ENCODE measurements at regions not wholly inside any gene's neighbourhood (a gene's known extent, or its start where the extent isn't known, plus 50 kb on each side); places are given as distances from the start of the nearest gene placed in this dataset.
"Not testable (repeated sequence)": the region's sequence is repeated elsewhere in the genome, so short reads cannot be mapped to it uniquely, and the experiment has no call there.

DNA sequence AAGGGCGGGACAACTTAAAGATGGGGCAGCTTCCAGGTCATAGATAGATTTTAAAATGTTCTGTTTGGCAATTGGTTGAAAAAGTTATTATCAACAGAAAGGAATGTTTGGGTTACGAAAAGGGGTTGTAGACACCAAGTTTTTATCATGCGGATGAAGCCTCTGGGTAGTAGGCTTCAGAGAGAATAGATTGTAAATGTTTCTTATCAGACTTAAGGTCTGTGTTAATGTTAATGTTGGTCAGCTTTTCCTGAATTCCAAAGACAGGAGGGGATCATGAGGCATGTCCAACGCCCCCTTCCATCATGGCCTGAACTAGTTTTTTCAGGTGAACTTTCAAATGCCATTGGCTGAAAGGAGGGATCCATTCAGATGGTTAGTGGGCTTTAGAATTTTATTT, 84.2 kb upstream of the KIF5B start:
- H3K36me3 ChIP-seq (ENCODE audit: control insufficient read depth, insufficient read depth, low read length, severe bottlenecking), result no peaks in the 10 kb centered on the region
- no peak overlapping the region for H3K9ac ChIP-seq (ENCODE audit: low read length)
- peaks cover 31% of the 10 kb centered on the region for H3K4me1 ChIP-seq (ENCODE audit: control insufficient read depth, insufficient read depth, low read length)

DNA sequence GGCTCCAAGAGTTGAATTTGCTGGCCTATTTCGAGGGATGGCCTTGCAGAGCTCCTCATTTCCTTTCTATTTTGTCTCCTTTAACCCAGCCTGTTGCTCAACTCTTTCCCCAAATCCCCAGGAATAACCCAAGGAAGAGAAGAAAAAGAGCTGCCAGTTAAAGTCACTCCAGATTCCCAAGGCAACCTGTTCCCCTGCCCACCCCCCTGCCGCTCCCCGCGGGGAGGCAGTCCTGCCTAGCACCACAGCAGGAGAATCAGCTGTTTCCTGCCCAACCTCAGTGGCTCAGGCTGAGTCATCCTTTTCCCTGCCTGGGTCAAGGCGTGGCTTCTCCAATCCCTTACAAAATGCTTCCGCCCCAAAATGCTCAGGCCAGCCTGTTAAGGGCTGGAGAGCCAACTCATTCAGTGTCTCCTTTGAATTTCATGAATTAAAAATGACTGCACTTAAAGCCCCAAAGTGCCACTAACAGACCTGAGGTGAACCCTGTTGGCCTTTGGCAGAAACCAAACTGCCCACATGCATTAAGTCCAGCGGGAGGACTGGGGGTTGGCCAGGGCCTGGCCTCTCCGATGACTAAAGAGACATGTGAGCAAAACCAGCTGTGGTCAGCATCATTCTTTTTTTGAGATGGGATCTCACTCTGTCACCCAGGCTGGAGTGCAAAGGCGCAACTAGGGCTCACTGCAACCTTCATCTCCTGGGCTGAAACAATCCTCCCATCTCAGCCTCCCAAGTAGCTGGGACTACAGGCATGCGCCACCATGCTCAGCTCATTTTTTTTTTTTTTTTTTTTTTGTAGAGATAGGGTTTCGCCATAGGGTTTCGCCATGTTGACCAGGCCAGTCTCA, 83.2 kb upstream of the KIF5B start:
- peak overlapping the region; percentile 59 for H3K9ac ChIP-seq (ENCODE audit: low read length)
- peak; percentile 95 for DNase-seq (ENCODE audit: low read depth)
- no peaks in the 10 kb centered on the region for H3K27me3 ChIP-seq (replicated peaks; ENCODE audit: control insufficient read depth, insufficient read depth, low read length)
- H3K9me3 ChIP-seq (ENCODE audit: control insufficient read depth, low read length), result no peaks in the 10 kb centered on the region
- no peaks in the 10 kb centered on the region for H3K36me3 ChIP-seq (ENCODE audit: control insufficient read depth, insufficient read depth, low read length, severe bottlenecking)
- H3K4me3 ChIP-seq (ENCODE audit: low read length), result peak overlapping the region; percentile 35
- peaks cover 31% of the 10 kb centered on the region for H3K4me1 ChIP-seq (ENCODE audit: control insufficient read depth, insufficient read depth, low read length)

More for the DNA sequence above, 84.2 kb upstream of the KIF5B start:
- DNase-seq (ENCODE audit: low read depth), result no peak
- H3K4me3 ChIP-seq (ENCODE audit: low read length), result no peak overlapping the region
- H3K9me3 ChIP-seq (ENCODE audit: control insufficient read depth, low read length), result no peaks in the 10 kb centered on the region
- H3K27me3 ChIP-seq (replicated peaks; ENCODE audit: control insufficient read depth, insufficient read depth, low read length), result no peaks in the 10 kb centered on the region

DNA sequence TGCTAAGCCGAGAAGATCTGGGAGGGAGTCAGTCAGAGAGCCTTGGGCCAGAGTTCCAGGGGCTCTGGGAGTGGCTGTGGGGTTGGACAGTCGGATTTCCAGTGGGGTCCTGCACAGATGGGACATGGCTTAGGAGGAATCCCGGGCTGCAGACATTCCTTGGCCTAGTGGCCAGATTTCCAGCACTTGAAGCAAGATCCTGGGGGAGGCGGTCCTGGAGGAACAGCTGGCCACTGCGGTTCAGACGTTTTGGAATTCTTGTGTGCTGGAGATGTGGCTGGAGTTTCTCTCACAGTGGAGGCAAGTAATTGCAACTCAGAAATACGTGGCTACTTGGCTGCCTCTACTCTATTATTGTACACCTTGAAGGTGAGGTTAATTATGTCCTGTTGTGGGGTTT, 80.7 kb upstream of the KIF5B start:
- not testable (repeated sequence) for DNase-seq (ENCODE audit: low read depth); H3K9ac ChIP-seq (ENCODE audit: low read length); H3K36me3 ChIP-seq (ENCODE audit: control insufficient read depth, insufficient read depth, low read length, severe bottlenecking); H3K4me3 ChIP-seq (ENCODE audit: low read length); H3K27me3 ChIP-seq (replicated peaks; ENCODE audit: control insufficient read depth, insufficient read depth, low read length); H3K9me3 ChIP-seq (ENCODE audit: control insufficient read depth, low read length)
- peaks cover 31% of the 10 kb centered on the region for H3K4me1 ChIP-seq (ENCODE audit: control insufficient read depth, insufficient read depth, low read length)

DNA sequence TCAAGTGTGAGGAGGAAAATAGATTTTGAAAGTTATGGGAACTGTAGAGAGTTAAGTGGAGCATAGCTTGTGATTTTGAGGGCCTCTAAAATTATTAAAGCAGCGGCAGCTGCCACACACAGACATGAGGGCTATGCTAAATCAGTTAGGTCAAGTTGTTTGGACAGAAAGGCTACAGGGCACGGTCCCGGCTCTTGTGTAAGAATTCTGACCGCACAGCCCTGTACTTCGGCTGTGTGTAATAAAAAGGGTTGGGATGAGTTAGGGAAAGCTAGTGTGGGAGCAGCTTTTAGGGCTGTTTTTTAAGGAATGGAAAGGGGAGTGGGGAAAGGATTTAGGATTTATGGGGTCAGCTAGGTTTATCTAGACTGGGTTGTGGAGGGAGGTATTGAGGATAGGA, 79.6 kb upstream of the KIF5B start:
- H3K9me3 ChIP-seq (ENCODE audit: control insufficient read depth, low read length); H3K36me3 ChIP-seq (ENCODE audit: control insufficient read depth, insufficient read depth, low read length, severe bottlenecking); H3K4me3 ChIP-seq (ENCODE audit: low read length); H3K9ac ChIP-seq (ENCODE audit: low read length); DNase-seq (ENCODE audit: low read depth); H3K27me3 ChIP-seq (replicated peaks; ENCODE audit: control insufficient read depth, insufficient read depth, low read length): not testable (repeated sequence)
- peaks cover 23% of the 10 kb centered on the region for H3K4me1 ChIP-seq (ENCODE audit: control insufficient read depth, insufficient read depth, low read length)

DNA sequence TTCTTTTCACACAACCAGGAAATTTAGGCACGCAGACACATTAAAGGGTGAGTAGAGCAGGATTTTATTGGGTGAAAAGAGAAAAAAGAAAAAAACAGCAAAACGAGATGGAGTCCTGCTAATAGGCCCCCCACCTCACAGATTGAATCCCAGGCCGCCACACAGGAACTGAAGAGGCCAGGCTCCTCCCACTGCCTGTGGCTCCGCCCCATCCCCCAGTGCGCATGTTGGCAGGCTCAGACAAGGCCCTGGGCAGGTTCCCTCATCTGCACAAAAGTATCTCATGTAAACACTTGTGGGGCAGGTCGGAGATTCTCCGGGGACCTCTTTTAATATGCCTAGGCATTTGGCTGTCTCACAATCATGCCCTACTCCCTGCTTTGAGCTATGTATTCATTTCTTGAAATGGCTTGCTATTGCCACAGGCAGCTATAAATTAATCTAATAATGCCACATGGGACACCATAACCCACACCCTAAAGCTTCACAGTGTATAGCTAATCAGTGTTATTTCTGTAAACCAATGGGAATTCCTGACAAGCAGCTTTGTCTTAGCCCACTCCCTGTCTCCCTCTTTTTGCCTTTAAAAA, 76.2 kb upstream of the KIF5B start:
- no peaks in the 10 kb centered on the region for H3K4me1 ChIP-seq (ENCODE audit: control insufficient read depth, insufficient read depth, low read length)
- H3K27me3 ChIP-seq (replicated peaks; ENCODE audit: control insufficient read depth, insufficient read depth, low read length), result no peaks in the 10 kb centered on the region
- DNase-seq (ENCODE audit: low read depth), result no peak
- no peaks in the 10 kb centered on the region for H3K9me3 ChIP-seq (ENCODE audit: control insufficient read depth, low read length)
- H3K9ac ChIP-seq (ENCODE audit: low read length), result no peak overlapping the region
- no peak overlapping the region for H3K4me3 ChIP-seq (ENCODE audit: low read length)
- H3K36me3 ChIP-seq (ENCODE audit: control insufficient read depth, insufficient read depth, low read length, severe bottlenecking), result no peaks in the 10 kb centered on the region

DNA sequence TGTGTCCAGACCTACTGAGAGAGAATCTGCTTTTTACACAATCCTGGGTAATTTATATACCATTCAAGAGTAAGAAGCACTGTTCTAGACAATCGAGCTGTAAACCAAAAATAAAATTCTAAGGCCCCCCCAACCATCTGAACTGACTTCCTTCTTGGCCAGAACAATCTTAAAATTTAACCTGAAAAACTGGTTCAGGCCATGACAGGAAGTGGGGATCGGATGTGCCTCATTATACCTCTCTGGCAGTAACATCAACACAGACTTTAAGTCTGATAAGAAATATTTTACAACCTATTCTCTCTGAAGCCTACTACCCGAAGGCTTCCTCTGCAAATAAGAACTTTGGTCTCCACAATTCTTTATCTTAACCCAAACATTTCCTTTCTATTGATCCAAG, 75.2 kb upstream of the KIF5B start:
- H3K36me3 ChIP-seq (ENCODE audit: control insufficient read depth, insufficient read depth, low read length, severe bottlenecking), result no peaks in the 10 kb centered on the region
- H3K4me3 ChIP-seq (ENCODE audit: low read length), result no peak overlapping the region
- DNase-seq (ENCODE audit: low read depth), result no peak
- H3K27me3 ChIP-seq (replicated peaks; ENCODE audit: control insufficient read depth, insufficient read depth, low read length), result no peaks in the 10 kb centered on the region
- no peaks in the 10 kb centered on the region for H3K9me3 ChIP-seq (ENCODE audit: control insufficient read depth, low read length)
- H3K4me1 ChIP-seq (ENCODE audit: control insufficient read depth, insufficient read depth, low read length), result no peaks in the 10 kb centered on the region
- H3K9ac ChIP-seq (ENCODE audit: low read length), result no peak overlapping the region

DNA sequence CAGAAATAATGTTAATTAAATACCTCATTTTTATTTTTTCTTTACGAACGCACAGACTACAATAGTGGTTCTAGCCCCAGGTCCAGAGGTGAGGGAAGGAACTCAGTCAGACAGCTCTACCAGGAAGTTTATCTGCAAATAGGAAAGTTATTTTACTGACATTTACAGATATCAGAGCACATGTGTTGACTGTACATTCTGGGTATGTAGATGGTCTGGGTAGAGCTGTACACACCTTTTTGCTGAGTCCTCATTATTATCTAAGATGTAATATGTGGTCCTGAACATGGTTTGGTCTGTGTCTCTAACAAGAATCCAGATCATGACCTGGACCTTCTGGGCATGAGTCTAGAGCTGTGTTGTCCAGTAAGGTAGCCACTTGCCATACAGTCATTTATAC, 74.6 kb upstream of the KIF5B start:
- no peaks in the 10 kb centered on the region for H3K27me3 ChIP-seq (replicated peaks; ENCODE audit: control insufficient read depth, insufficient read depth, low read length)
- DNase-seq (ENCODE audit: low read depth), result no peak
- H3K4me1 ChIP-seq (ENCODE audit: control insufficient read depth, insufficient read depth, low read length), result no peaks in the 10 kb centered on the region

DNA sequence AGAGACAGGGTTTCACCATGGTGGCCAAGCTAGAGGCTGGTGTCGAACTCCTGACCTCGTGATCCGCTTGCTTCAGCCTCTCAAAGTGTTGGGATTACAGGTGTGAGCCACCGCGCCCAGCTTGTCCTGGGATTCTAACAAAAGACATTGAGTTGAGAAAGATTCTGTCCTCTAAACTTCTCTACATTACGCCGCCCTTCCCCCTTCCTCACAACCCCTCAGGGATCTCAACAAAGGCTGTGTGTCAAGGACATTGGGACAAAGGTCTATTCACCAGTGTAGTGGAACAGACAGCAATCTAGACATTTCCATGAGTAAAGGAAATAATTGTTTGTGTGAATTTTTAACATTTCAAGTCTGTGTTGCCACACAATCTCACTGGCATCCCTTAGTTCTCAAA, 68.8 kb upstream of the KIF5B start:
- Histone ChIP-seq H3K4me3 (ENCODE audit: low read length) (no peak overlapping the region), H3K27me3 (replicated peaks; ENCODE audit: control insufficient read depth, insufficient read depth, low read length) (peaks cover 3% of the 10 kb centered on the region), H3K36me3 (ENCODE audit: control insufficient read depth, insufficient read depth, low read length, severe bottlenecking) (no peaks in the 10 kb centered on the region), H3K4me1 (ENCODE audit: control insufficient read depth, insufficient read depth, low read length) (peaks cover 8% of the 10 kb centered on the region), H3K9ac (ENCODE audit: low read length) (no peak overlapping the region), H3K9me3 (ENCODE audit: control insufficient read depth, low read length) (peaks cover 8% of the 10 kb centered on the region)
- DNase-seq (ENCODE audit: low read depth), result peak; percentile 4

More for the DNA sequence above, 74.6 kb upstream of the KIF5B start:
- no peaks in the 10 kb centered on the region for H3K36me3 ChIP-seq (ENCODE audit: control insufficient read depth, insufficient read depth, low read length, severe bottlenecking)
- no peak overlapping the region for H3K4me3 ChIP-seq (ENCODE audit: low read length)
- no peak overlapping the region for H3K9ac ChIP-seq (ENCODE audit: low read length)
- no peaks in the 10 kb centered on the region for H3K9me3 ChIP-seq (ENCODE audit: control insufficient read depth, low read length)

DNA sequence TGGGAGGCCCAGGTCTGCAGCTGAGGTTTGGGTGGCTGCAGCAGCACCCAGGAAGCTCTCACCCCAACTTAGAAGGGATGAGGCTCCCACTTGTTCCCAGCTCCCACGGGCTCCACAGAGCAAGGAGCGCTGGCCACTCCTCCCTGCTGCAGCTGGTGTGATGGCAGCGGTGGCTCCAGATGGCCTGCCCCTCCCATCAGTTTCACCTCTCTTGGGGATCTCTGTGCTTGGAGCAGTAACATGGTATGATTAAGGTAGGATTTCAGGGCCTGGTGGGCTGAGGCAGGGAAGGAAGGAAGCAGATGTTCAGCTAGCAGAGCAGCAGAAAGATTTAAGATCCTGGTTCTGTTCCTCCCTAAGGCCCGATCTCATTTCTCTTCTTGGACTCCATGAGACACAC, 66.8 kb upstream of the KIF5B start:
- no peak overlapping the region for H3K9ac ChIP-seq (ENCODE audit: low read length)
- peaks cover 3% of the 10 kb centered on the region for H3K27me3 ChIP-seq (replicated peaks; ENCODE audit: control insufficient read depth, insufficient read depth, low read length)
- H3K4me3 ChIP-seq (ENCODE audit: low read length), result no peak overlapping the region
- peaks cover 8% of the 10 kb centered on the region for H3K4me1 ChIP-seq (ENCODE audit: control insufficient read depth, insufficient read depth, low read length)
- no peaks in the 10 kb centered on the region for H3K36me3 ChIP-seq (ENCODE audit: control insufficient read depth, insufficient read depth, low read length, severe bottlenecking)
- DNase-seq (ENCODE audit: low read depth), result no peak
- peaks cover 8% of the 10 kb centered on the region for H3K9me3 ChIP-seq (ENCODE audit: control insufficient read depth, low read length)

DNA sequence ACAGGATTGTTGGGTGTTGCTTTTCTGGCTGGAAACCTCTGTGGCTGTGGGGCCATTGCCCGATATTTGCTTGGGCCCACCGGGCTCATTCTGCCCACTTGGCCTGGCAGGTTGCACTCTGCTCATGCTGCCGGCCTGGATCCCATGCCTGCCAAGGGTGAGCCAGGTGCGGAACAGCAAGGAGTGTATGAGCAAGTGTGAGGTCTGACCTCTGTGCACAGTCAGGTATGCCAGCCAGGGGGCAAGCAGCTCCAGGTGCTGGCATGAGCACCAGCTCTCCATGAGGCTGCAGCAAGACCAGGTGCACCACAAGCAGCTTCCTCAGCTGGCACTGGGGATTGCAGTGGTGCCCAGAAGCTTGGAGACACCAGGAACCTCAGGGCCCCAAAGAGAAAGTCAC, 65.4 kb upstream of the KIF5B start:
- H3K4me3 ChIP-seq (ENCODE audit: low read length), result no peak overlapping the region
- H3K9ac ChIP-seq (ENCODE audit: low read length), result no peak overlapping the region
- no peaks in the 10 kb centered on the region for H3K36me3 ChIP-seq (ENCODE audit: control insufficient read depth, insufficient read depth, low read length, severe bottlenecking)
- peaks cover 8% of the 10 kb centered on the region for H3K4me1 ChIP-seq (ENCODE audit: control insufficient read depth, insufficient read depth, low read length)
- DNase-seq (ENCODE audit: low read depth), result no peak
- H3K27me3 ChIP-seq (replicated peaks; ENCODE audit: control insufficient read depth, insufficient read depth, low read length), result peaks cover 3% of the 10 kb centered on the region
- peaks cover 8% of the 10 kb centered on the region for H3K9me3 ChIP-seq (ENCODE audit: control insufficient read depth, low read length)

DNA sequence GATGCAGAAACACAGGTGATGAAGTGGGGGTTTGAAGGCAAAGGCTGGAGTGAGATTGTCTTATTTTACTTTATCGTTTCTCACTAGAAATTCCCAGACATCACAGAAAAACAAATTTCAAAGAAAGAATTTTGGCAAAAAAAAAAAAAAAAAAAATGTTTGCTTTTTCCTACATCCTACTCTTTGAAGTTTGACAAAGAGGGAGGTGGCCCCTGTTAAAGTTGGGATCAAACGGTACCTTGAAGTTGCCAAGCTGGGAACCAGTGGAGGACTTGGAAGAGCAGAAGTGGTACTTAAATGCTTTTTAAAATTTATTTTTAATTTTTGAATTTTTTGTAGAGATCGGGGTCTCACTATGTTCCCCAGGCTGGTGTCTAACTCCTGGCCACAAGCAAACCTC, 63.9 kb upstream of the KIF5B start:
- Histone ChIP-seq H3K4me3 (ENCODE audit: low read length) (no peak overlapping the region), H3K9ac (ENCODE audit: low read length) (no peak overlapping the region), H3K4me1 (ENCODE audit: control insufficient read depth, insufficient read depth, low read length) (peaks cover 7% of the 10 kb centered on the region), H3K9me3 (ENCODE audit: control insufficient read depth, low read length) (peaks cover 8% of the 10 kb centered on the region), H3K36me3 (ENCODE audit: control insufficient read depth, insufficient read depth, low read length, severe bottlenecking) (no peaks in the 10 kb centered on the region), H3K27me3 (replicated peaks; ENCODE audit: control insufficient read depth, insufficient read depth, low read length) (peaks cover 3% of the 10 kb centered on the region)
- no peak for DNase-seq (ENCODE audit: low read depth)
